ENCODE measurements at regions not wholly inside any gene's neighbourhood (a gene's known extent, or its start where the extent isn't known, plus 50 kb on each side); places are given as distances from the start of the nearest gene placed in this dataset.

DNA sequence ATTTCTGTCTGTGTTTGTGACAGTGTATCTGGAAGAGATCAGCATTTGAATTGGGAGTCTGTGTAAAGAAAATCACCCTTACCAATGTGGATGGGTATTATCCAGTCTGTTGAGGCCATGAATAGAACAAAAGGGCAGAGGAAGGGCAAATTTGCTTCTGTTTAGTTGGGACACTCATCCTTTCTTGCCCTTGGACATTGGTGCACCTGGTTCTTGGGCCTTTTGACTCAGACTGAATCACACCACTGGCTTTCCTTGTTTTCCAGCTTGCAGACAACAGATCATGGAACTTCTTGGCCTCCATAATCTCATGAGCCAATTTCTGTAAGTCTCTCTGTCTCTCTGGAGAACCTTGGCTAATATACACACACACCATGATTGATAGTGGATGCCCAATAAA is 164.4 kb upstream of the SGO1 start (continued):
- TF ChIP-seq E4F1 (IDR thresholded peaks at IDR 0.05; ENCODE audit: borderline replicate concordance, partially characterized antibody) (no peak), IKZF2 (IDR thresholded peaks at IDR 0.05) (no peak), RELB (IDR thresholded peaks at IDR 0.05; ENCODE audit: low read depth) (no peak)

DNA sequence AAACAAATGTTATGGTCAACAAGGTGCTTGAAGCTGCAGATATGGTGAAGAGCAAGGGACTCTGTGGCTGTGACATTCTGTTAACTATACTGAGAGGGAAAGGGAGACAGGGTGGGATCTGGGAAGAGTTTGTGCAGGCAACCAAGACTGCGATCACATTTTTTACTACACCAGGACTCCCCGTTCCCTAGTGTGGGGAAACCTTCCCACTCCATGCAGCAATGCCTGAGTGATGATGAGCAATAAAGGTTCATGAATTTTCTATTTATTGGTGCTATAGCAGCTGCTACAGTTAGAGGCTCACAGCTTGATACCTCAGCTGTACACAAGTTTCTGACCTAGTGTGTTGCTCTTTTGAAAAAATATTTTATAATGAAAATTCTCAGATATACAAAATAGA is 160.9 kb upstream of the SGO1 start:
- ChIA-PET POLR2A (no interaction called here), RAD21 (ENCODE audit: unreplicated experiment) (no interaction called here), SMC1A (ENCODE audit: uncharacterized antibody, unreplicated experiment) (interaction anchor here (0.7 kb wide), 1 partner anchor 242 kb away, joined by 3 read pairs; no protein-coding TSS in a partner anchor), CTCF (no interaction called here)
- no peak overlapping the region for H3K27ac ChIP-seq (ENCODE audit: control insufficient read depth, insufficient read depth)
- FAIRE-seq (no peak), DNase-seq (ENCODE audit: low read depth, low spot score) (no peak), ATAC-seq (no peak)
- H3K36me3 ChIP-seq (ENCODE audit: control insufficient read depth in 2 of 2, insufficient read depth in 2 of 2, low read length in 1 of 2): no peaks in the 10 kb centered on the region
- in situ Hi-C loops (cut with MboI): loop anchor here (25.0 kb wide), 1 partner anchor 1140 kb away; no protein-coding TSS in a partner anchor
- H3K4me2 ChIP-seq (ENCODE audit: control insufficient read depth, insufficient read depth): no peak overlapping the region
- H3K4me3 ChIP-seq: no peak overlapping the region
- H3K4me1 ChIP-seq (ENCODE audit: control insufficient read depth, insufficient read depth, low read length): no peaks in the 10 kb centered on the region
- H3K79me2 ChIP-seq (ENCODE audit: control insufficient read depth, insufficient read depth, low read length): no peaks in the 10 kb centered on the region
- no peak overlapping the region for H2AFZ ChIP-seq (ENCODE audit: control insufficient read depth, low read depth, low read length)
- no TSS peak for BruUV-seq (replicated peaks)
- TF ChIP-seq NFYA (IDR thresholded peaks at IDR 0.05; ENCODE audit: borderline replicate concordance, low read depth, low read length): no peak
- TF ChIP-seq PML (IDR thresholded peaks at IDR 0.05; ENCODE audit: low read length): no peak
- TF ChIP-seq FOS (IDR thresholded peaks at IDR 0.05; ENCODE audit: borderline replicate concordance, extremely low read depth, insufficient read length): no peak
- TF ChIP-seq MTA3 (IDR thresholded peaks at IDR 0.05; ENCODE audit: borderline replicate concordance, low read length): no peak
- no peak for TF ChIP-seq PRDM15 (CRISPR knock-in tag; IDR thresholded peaks at IDR 0.05)
- H3K27me3 ChIP-seq (replicated peaks in 1 of 2; ENCODE audit: control insufficient read depth in 2 of 2, insufficient read depth in 2 of 2, low read length in 1 of 2): no peaks in the 10 kb centered on the region
- 72% methylated on average over 2 of the region's 2 CpGs for WGBS (ENCODE audit: insufficient coverage, insufficient replicate concordance, low lambda C conversion rate, missing lambda C conversion rate)
- no peaks in the 10 kb centered on the region for H4K20me1 ChIP-seq (ENCODE audit: control insufficient read depth, insufficient read depth)
- intact Hi-C loops (cut with micrococcal nuclease; ENCODE audit: unreplicated experiment): loop anchor here (10.0 kb wide), 2 partner anchors 328 to 388 kb away; no protein-coding TSS in a partner anchor
- no peaks in the 10 kb centered on the region for H3K9me3 ChIP-seq (replicated peaks; ENCODE audit: control insufficient read depth, insufficient read depth, low read length)
- H3K9ac ChIP-seq (ENCODE audit: control insufficient read depth, insufficient read depth, low read length): no peak overlapping the region
